OCI-LY7 (cell line): ENCODE measurements at regions not wholly inside any gene's neighbourhood (a gene's known extent, or its start where the extent isn't known, plus 50 kb on each side); places are given as distances from the start of the nearest gene placed in this dataset.

Experiments used
- BruUV-seq: library from RNA; stranded (reverse); fragments of 400-500 nt; replicated peaks from 2 replicates; lab custom pipeline; 2021; lab: Mats Ljungman, UMichigan
- CTCF ChIA-PET: fragments of 300-600 bp; sonication (Branson Sonifier 250); formaldehyde crosslinking; loops from one replicate; lab custom pipeline; 2022; ENCODE audit warnings: antibody characterized with exemption; ENCODE audit not compliant: unreplicated experiment; lab: Charles Lee
- POLR2A ChIA-PET: fragments of 300-600 bp; sonication (Branson Sonifier 250); formaldehyde crosslinking; loops from one replicate; lab custom pipeline; 2022; ENCODE audit warnings: antibody characterized with exemption; lab: Charles Lee
- DNase-seq: peaks from one replicate; pipeline ENCODE4 v3.0.0-alpha.2; 2015; ENCODE audit warnings: low spot score
- H2AFZ ChIP-seq: fragments of 200-600 bp; sonication (generic), shearing (Covaris generic); 2 replicates; pipeline ENCODE4 v1.6.1; 2014; ENCODE audit warnings: mild to moderate bottlenecking, antibody characterized with exemption, low read length, moderate library complexity
- H3K27ac ChIP-seq: fragments of 200-600 bp; sonication (generic); 2 replicates; pipeline ENCODE4 v1.5.1; 2014; ENCODE audit warnings: mixed run types, low read depth, mild to moderate bottlenecking, moderate library complexity, low read length, inconsistent platforms; ENCODE audit not compliant: poor library complexity, severe bottlenecking
- H3K36me3 ChIP-seq: fragments of 200-600 bp; sonication (generic); 2 replicates; pipeline ENCODE4 v1.6.1; 2014; ENCODE audit warnings: mild to moderate bottlenecking, antibody characterized with exemption, low read length, moderate library complexity, mixed read lengths; ENCODE audit not compliant: insufficient read depth
- H3K4me1 ChIP-seq: fragments of 200-600 bp; sonication (generic); 2 replicates; pipeline ENCODE4 v1.5.1; 2014; ENCODE audit warnings: mild to moderate bottlenecking, low read length; ENCODE audit not compliant: insufficient read depth, poor library complexity, severe bottlenecking
- H3K4me2 ChIP-seq: fragments of 200-600 bp; sonication (generic); 2 replicates; pipeline ENCODE4 v1.6.1; 2014; ENCODE audit warnings: mild to moderate bottlenecking, low read length
- H3K4me3 ChIP-seq: fragments of 200-600 bp; sonication (generic); 2 replicates; pipeline ENCODE4 v1.5.1; 2014; ENCODE audit warnings: mild to moderate bottlenecking, low read depth, low read length; ENCODE audit not compliant: poor library complexity, severe bottlenecking
- H3K79me2 ChIP-seq: fragments of 200-600 bp; sonication (generic); 2 replicates; pipeline ENCODE4 v1.6.1; 2016; ENCODE audit warnings: low read depth, mild to moderate bottlenecking, low read length, moderate library complexity, mixed read lengths; ENCODE audit not compliant: insufficient read depth
- H3K9me2 ChIP-seq: fragments of 200-600 bp; sonication (generic); 2 replicates; pipeline ENCODE4 v1.6.1; 2016; ENCODE audit warnings: mild to moderate bottlenecking, low read length, mixed read lengths; ENCODE audit not compliant: insufficient read depth
- H3K9me3 ChIP-seq: fragments of 200-600 bp; sonication (generic); 2 replicates; pipeline ENCODE4 v1.6.1; 2014; ENCODE audit warnings: mild to moderate bottlenecking, mixed run types, low read length, mixed read lengths
- H4K20me1 ChIP-seq: fragments of 200-600 bp; sonication (generic); 2 replicates; pipeline ENCODE4 v1.6.1; 2014; ENCODE audit warnings: mild to moderate bottlenecking, antibody characterized with exemption, low read length, moderate library complexity, mixed read lengths; ENCODE audit not compliant: insufficient read depth
- CTCF ChIP-seq: fragments of 200-600 bp; sonication (generic); conservative IDR thresholded peaks from 2 replicates; pipeline ENCODE4 v1.5.1; 2014; ENCODE audit warnings: mild to moderate bottlenecking, antibody characterized with exemption, low read length, moderate library complexity, mixed read lengths
- EZH2phosphoT487 ChIP-seq: fragments of 200-600 bp; sonication (generic); IDR thresholded peaks from 2 replicates; pipeline ENCODE4 v1.6.1; 2018; ENCODE audit warnings: low read depth, borderline replicate concordance, mild to moderate bottlenecking, mixed run types, antibody characterized with exemption, low read length, moderate library complexity, mixed read lengths
- intact Hi-C: fragments of 100-400 bp; cut with micrococcal nuclease; formaldehyde crosslinking; loops from one replicate; pipeline ENCODE4 v1.10.0; 2022; ENCODE audit not compliant: unreplicated experiment

- CTCF ChIA-PET, result no interaction called here
- H3K9me2 ChIP-seq, result no peaks in the 10 kb centered on the region
- no peak for DNase-seq
- H3K4me1 ChIP-seq, result no peaks in the 10 kb centered on the region
- POLR2A ChIA-PET, result no interaction called here
- no peak overlapping the region for H3K27ac ChIP-seq
- no peak overlapping the region for H3K4me2 ChIP-seq
- no peaks in the 10 kb centered on the region for H3K36me3 ChIP-seq
- H2AFZ ChIP-seq, result no peak overlapping the region
- no peaks in the 10 kb centered on the region for H3K79me2 ChIP-seq
- no peak overlapping the region for H3K4me3 ChIP-seq
- H4K20me1 ChIP-seq, result no peaks in the 10 kb centered on the region
- H3K9me3 ChIP-seq, result no peaks in the 10 kb centered on the region
- TF ChIP-seq EZH2phosphoT487 (no peak), CTCF (no peak)
- intact Hi-C loops, result no loop called here
- BruUV-seq, result no TSS peak
These were observed 282.0 kb downstream of the RPRM start for GRCh38 chr2:153196378-153197058.

GRCh38 chr2:153195342-153195741, 283.2 kb downstream of the RPRM start:
- H3K79me2 ChIP-seq, result no peaks in the 10 kb centered on the region
- H4K20me1 ChIP-seq, result no peaks in the 10 kb centered on the region
- no peaks in the 10 kb centered on the region for H3K9me2 ChIP-seq
- no peaks in the 10 kb centered on the region for H3K9me3 ChIP-seq
- DNase-seq, result no peak
- no peak overlapping the region for H3K4me3 ChIP-seq
- no peak for TF ChIP-seq EZH2phosphoT487
- TF ChIP-seq CTCF, result no peak
- no TSS peak for BruUV-seq
- H2AFZ ChIP-seq, result no peak overlapping the region
- ChIA-PET POLR2A (no interaction called here), CTCF (no interaction called here)
- intact Hi-C loops, result no loop called here
- no peaks in the 10 kb centered on the region for H3K4me1 ChIP-seq
- H3K36me3 ChIP-seq, result no peaks in the 10 kb centered on the region
- H3K27ac ChIP-seq, result no peak overlapping the region
- H3K4me2 ChIP-seq, result no peak overlapping the region

- no peaks in the 10 kb centered on the region for H3K4me1 ChIP-seq
- no peaks in the 10 kb centered on the region for H4K20me1 ChIP-seq
- H3K9me2 ChIP-seq, result no peaks in the 10 kb centered on the region
- no peak overlapping the region for H2AFZ ChIP-seq
- no peaks in the 10 kb centered on the region for H3K79me2 ChIP-seq
- ChIA-PET POLR2A (no interaction called here), CTCF (no interaction called here)
- no TSS peak for BruUV-seq
- H3K4me3 ChIP-seq, result no peak overlapping the region
- no peak overlapping the region for H3K4me2 ChIP-seq
- TF ChIP-seq CTCF (no peak), EZH2phosphoT487 (no peak)
- H3K36me3 ChIP-seq, result no peaks in the 10 kb centered on the region
- intact Hi-C loops, result no loop called here
- H3K27ac ChIP-seq, result no peak overlapping the region
- DNase-seq, result no peak
- H3K9me3 ChIP-seq, result no peaks in the 10 kb centered on the region
These were observed 289.3 kb downstream of the RPRM start for GRCh38 chr2:153189091-153189888.
